Endothelial cell of umbilical vein (primary cell): ENCODE measurements at regions not wholly inside any gene's neighbourhood (a gene's known extent, or its start where the extent isn't known, plus 50 kb on each side); places are given as distances from the start of the nearest gene placed in this dataset.

Experiments used
- BruUV-seq: library from RNA; stranded (reverse); fragments of 400-500 nt; replicated peaks from 2 replicates; lab custom pipeline; 2021; lab: Mats Ljungman, UMichigan
- CTCF ChIA-PET: fragments of 300-600, 350-600 bp; sonication (Branson Sonifier 250); formaldehyde crosslinking; loops from one replicate; lab custom pipeline; 2021; ENCODE audit warnings: antibody characterized with exemption, inconsistent platforms; lab: Charles Lee
- POLR2A ChIA-PET: fragments of 300-600, 350-600 bp; sonication (Branson Sonifier 250); formaldehyde crosslinking; loops from one replicate; lab custom pipeline; 2021; ENCODE audit warnings: antibody characterized with exemption, inconsistent platforms; lab: Charles Lee
- DNase-seq: peaks from one replicate; pipeline ENCODE4 v3.0.0-alpha.2; 2011; ENCODE audit warnings: low read depth, low spot score
- FAIRE-seq: peaks from 2 replicates; lab custom pipeline; 2011; peaks lifted over from hg19 to GRCh38; lab: Jason Lieb, UNC
- H2AFZ ChIP-seq: 2 replicates; pipeline ENCODE4 v1.6.0; 2012; ENCODE audit warnings: low read depth, low read length, control low read depth, inconsistent platforms
- H3K27ac ChIP-seq: 2 replicates; pipeline ENCODE4 v1.5.1; 2011; ENCODE audit warnings: low read depth, mild to moderate bottlenecking, control low read depth, low read length, moderate library complexity; ENCODE audit not compliant: insufficient read depth
- H3K27me3 ChIP-seq, 2 experiments: 2 replicates each; pipeline versions ENCODE4 v1.6.0 to v1.6.1; 2011; ENCODE audit warnings: low read length in 2 of 2, mixed read lengths in 1 of 2; ENCODE audit not compliant: control insufficient read depth in 2 of 2, insufficient read depth in 2 of 2
- H3K36me3 ChIP-seq, 2 experiments: 2 replicates in 1 of 2; 3 replicates in 1 of 2; pipeline ENCODE4 v1.5.1; 2011; ENCODE audit warnings: low read length in 2 of 2, mild to moderate bottlenecking in 1 of 2, moderate library complexity in 1 of 2; ENCODE audit not compliant: control insufficient read depth in 2 of 2, insufficient read depth in 2 of 2; ENCODE audit errors: extremely low read depth in 1 of 2
- H3K4me1 ChIP-seq: 3 replicates; pipeline ENCODE4 v1.5.1; 2011; ENCODE audit warnings: mild to moderate bottlenecking, low read length; ENCODE audit not compliant: control insufficient read depth, insufficient read depth; ENCODE audit errors: extremely low read depth
- H3K4me2 ChIP-seq: 2 replicates; pipeline ENCODE4 v1.6.1; 2011; ENCODE audit warnings: low read length, control low read depth, mixed read lengths; ENCODE audit not compliant: insufficient read depth
- H3K4me3 ChIP-seq, 3 experiments: fragments of 200-600 bp in 1 of 3; sonication (generic), shearing (Covaris generic) in 1 of 3; replicated peaks in 1 of 3; 2 replicates each; pipeline ENCODE4 v1.5.1; 2011 to 2016; ENCODE audit warnings: control low read depth in 3 of 3, low read length in 3 of 3, mild to moderate bottlenecking in 2 of 3, inconsistent platforms in 1 of 3, low read depth in 1 of 3, moderate library complexity in 1 of 3; ENCODE audit not compliant: insufficient read depth in 1 of 3
- H3K79me2 ChIP-seq: 2 replicates; pipeline ENCODE4 v1.6.0; 2012; ENCODE audit warnings: low read length, inconsistent platforms; ENCODE audit not compliant: control insufficient read depth, insufficient read depth
- H3K9ac ChIP-seq: replicated peaks from 2 replicates; pipeline ENCODE3; 2011; ENCODE audit warnings: low read length, control low read depth; ENCODE audit not compliant: insufficient read depth; ENCODE audit errors: extremely low read depth
- H3K9me1 ChIP-seq: replicated peaks from 3 replicates; pipeline ENCODE4 v1.6.0; 2011; ENCODE audit warnings: mild to moderate bottlenecking, low read length; ENCODE audit not compliant: control insufficient read depth, insufficient read depth; ENCODE audit errors: extremely low read depth
- H3K9me3 ChIP-seq: replicated peaks from 2 replicates; pipeline ENCODE4 v1.5.1; 2012; ENCODE audit warnings: low read length, inconsistent platforms; ENCODE audit not compliant: control insufficient read depth, insufficient read depth
- H4K20me1 ChIP-seq: replicated peaks from 2 replicates; pipeline ENCODE3; 2011; ENCODE audit warnings: mild to moderate bottlenecking, low read length; ENCODE audit not compliant: control insufficient read depth, insufficient read depth; ENCODE audit errors: extremely low read depth
- CTCF ChIP-seq, 2 donors: IDR thresholded peaks; 1 replicate in 1 of 2; 2 replicates in 1 of 2; pipeline ENCODE4 v1.5.1; 2011; ENCODE audit warnings: low read length in 2 of 2, mild to moderate bottlenecking in 2 of 2, moderate library complexity in 2 of 2, control low read depth in 1 of 2, inconsistent platforms in 1 of 2, low read depth in 1 of 2; ENCODE audit not compliant: insufficient read depth in 1 of 2; ENCODE audit errors: extremely low read depth in 1 of 2
- EZH2 ChIP-seq: IDR thresholded peaks from 2 replicates; pipeline ENCODE4 v1.6.1; 2012; ENCODE audit warnings: borderline replicate concordance, low read depth, mild to moderate bottlenecking, moderate library complexity, low read length, inconsistent platforms; ENCODE audit not compliant: severe bottlenecking
- FOS ChIP-seq: IDR thresholded peaks from 2 replicates; pipeline ENCODE4 v1.6.1; 2011; ENCODE audit warnings: mild to moderate bottlenecking, low read length, moderate library complexity, borderline replicate concordance; ENCODE audit not compliant: insufficient read depth
- GATA2 ChIP-seq: IDR thresholded peaks from 2 replicates; pipeline ENCODE4 v1.7.0; 2011; ENCODE audit warnings: low read depth, mild to moderate bottlenecking, moderate library complexity, mixed read lengths, low read length; ENCODE audit not compliant: insufficient read length, insufficient read depth
- JUN ChIP-seq: IDR thresholded peaks from 2 replicates; pipeline ENCODE4 v1.6.1; 2011; ENCODE audit warnings: borderline replicate concordance, low read depth; ENCODE audit not compliant: insufficient read length, insufficient read depth
- MAX ChIP-seq: IDR thresholded peaks from 2 replicates; pipeline ENCODE4 v1.6.1; 2011; ENCODE audit not compliant: insufficient read depth, insufficient read length
- MYC ChIP-seq: IDR thresholded peaks from one replicate; pipeline ENCODE4 v1.6.1; 2011; ENCODE audit warnings: mild to moderate bottlenecking, low read depth, low read length
- POLR2A ChIP-seq: IDR thresholded peaks from 2 replicates; pipeline ENCODE4 v1.6.1; 2012; ENCODE audit warnings: low read depth, mild to moderate bottlenecking, control low read depth, low read length
- POLR2AphosphoS5 ChIP-seq: IDR thresholded peaks from 2 replicates; pipeline ENCODE4 v1.6.1; 2012; ENCODE audit warnings: low read depth, mild to moderate bottlenecking, control low read depth, low read length, moderate library complexity; ENCODE audit not compliant: insufficient read depth
- dilution Hi-C: fragments of 300-500 bp; cut with MboI; formaldehyde crosslinking; loops from one replicate; pipeline ENCODE4 v1.15.0; 2019; ENCODE audit warnings: low sequenced_read_pairs; ENCODE audit not compliant: extremely low pct_ligation_motif_present
- intact Hi-C: fragments of 100-400 bp; cut with micrococcal nuclease; formaldehyde crosslinking; loops from one replicate; pipeline ENCODE4 v1.10.0; 2022

- DNase-seq (no peak), FAIRE-seq (no peak)
- H3K9me3 ChIP-seq, result no peaks in the 10 kb centered on the region
- TF ChIP-seq JUN (no peak), MYC (no peak), POLR2AphosphoS5 (no peak), POLR2A (no peak), FOS (no peak), MAX (no peak), GATA2 (no peak), CTCF (IDR thresholded peaks at IDR 0.05; ENCODE audit: extremely low read depth in 1 of 2, insufficient read depth in 1 of 2, low read depth in 1 of 2, low read length in 2 of 2) (no peak), EZH2 (no peak)
- dilution Hi-C loops, result no loop called here
- no peak overlapping the region for H3K4me2 ChIP-seq
- H3K79me2 ChIP-seq, result no peaks in the 10 kb centered on the region
- H3K4me3 ChIP-seq, result no peak overlapping the region
- H3K36me3 ChIP-seq, result no peaks in the 10 kb centered on the region
- ChIA-PET CTCF (interaction anchor here (0.6 kb wide), 1 partner anchor 502 kb away, joined by 3 read pairs; no protein-coding TSS in a partner anchor), POLR2A (no interaction called here)
- peaks cover 10 to 11% of the 10 kb centered on the region in 2 experiments for H3K27me3 ChIP-seq
- H3K9me1 ChIP-seq, result no peaks in the 10 kb centered on the region
- H4K20me1 ChIP-seq, result no peaks in the 10 kb centered on the region
- no peak overlapping the region for H3K27ac ChIP-seq
- intact Hi-C loops, result no loop called here
- BruUV-seq, result no TSS peak
- no peaks in the 10 kb centered on the region for H3K4me1 ChIP-seq
- H2AFZ ChIP-seq, result no peak overlapping the region
- no peak overlapping the region for H3K9ac ChIP-seq
Observed at GRCh38 chr17:65463242-65463641, 98.2 kb downstream of the AXIN2 start.
